ENCODE measurements at regions not wholly inside any gene's neighbourhood (a gene's known extent, or its start where the extent isn't known, plus 50 kb on each side); places are given as distances from the start of the nearest gene placed in this dataset.

DNA sequence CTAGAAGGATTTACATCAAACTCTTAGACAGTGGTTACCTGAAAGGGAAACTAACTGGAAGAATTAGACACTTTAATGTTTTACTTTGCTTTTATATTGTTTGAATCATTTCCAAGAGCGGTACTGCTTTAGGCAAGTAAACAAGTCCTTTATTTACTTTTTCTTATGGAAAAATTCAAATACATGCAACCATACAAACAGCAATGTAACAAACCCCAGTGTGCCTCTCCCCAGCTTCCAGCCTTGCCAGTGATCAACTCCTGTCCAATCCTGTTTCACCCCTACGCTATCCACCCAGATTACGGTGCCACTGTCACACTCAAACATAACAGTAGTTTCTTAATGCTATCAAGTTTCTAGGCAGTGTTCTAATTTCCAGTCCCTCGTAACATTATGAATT, 85.9 kb downstream of the C16orf95 start:
- no peak for FAIRE-seq
- no peak for DNase-seq (ENCODE audit: extremely low spot score, insufficient read length, low read depth)

DNA sequence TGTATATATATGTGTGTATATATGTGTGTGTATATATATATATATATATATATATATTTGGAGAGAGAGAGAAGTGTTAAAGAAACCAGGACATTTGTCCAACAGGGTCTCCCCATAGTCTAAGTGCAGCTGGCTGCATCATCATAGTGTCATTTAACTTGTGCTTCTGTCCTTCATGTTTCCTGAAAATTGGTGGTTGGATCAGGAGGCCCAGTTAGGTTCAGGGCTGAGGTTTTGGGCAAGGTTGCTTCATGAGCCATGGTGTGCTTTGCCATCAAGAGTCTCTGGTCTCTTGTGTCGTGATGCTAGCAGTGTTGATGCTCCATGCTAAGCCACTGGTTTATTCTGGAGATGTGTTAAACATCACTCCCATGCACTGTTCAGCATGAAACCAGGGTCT, 85.3 kb downstream of the C16orf95 start:
- FAIRE-seq (no peak), DNase-seq (ENCODE audit: extremely low spot score, insufficient read length, low read depth) (no peak)

DNA sequence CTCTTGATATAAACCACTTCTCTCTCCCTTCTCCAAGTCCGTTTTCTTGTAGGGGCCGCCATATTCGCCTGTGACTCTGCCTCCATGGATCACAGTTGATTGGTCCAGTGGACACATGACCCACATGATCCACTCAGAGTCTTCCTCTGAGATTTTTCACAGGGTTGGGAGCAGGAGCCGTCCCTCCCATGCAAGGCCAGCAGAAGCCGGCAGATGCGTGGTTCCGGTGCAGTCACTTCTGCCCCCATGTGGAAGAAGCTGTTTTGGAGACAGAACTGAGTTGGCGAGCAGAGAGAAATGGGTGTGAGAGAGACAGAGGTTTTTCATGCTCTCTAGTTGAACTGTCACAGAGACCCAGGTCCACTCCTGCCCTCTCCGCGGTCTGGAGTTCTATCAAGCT, 83.3 kb downstream of the C16orf95 start:
- FAIRE-seq (no peak), DNase-seq (ENCODE audit: extremely low spot score, insufficient read length, low read depth) (no peak)

DNA sequence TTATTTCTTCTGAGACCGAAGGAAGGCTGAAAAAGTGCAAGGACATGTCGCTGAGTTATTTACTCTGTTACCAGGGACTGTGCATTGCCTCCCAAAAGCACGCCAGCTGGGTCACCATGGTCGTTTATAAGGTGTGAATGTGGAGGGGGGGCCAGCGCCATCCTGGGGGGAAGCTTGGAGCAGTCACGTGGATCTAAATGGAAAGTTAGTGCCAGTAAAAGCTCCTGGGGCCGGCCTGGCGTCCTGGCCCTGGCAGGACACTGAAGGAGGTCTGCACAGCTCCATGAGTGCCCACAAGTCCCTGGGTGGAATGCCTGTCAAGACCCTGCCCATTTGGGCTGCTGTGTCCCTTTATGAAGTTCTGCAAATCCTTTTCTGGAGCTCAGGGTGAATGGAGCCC, 82.6 kb downstream of the C16orf95 start:
- FAIRE-seq (no peak), DNase-seq (ENCODE audit: extremely low spot score, insufficient read length, low read depth) (no peak)

DNA sequence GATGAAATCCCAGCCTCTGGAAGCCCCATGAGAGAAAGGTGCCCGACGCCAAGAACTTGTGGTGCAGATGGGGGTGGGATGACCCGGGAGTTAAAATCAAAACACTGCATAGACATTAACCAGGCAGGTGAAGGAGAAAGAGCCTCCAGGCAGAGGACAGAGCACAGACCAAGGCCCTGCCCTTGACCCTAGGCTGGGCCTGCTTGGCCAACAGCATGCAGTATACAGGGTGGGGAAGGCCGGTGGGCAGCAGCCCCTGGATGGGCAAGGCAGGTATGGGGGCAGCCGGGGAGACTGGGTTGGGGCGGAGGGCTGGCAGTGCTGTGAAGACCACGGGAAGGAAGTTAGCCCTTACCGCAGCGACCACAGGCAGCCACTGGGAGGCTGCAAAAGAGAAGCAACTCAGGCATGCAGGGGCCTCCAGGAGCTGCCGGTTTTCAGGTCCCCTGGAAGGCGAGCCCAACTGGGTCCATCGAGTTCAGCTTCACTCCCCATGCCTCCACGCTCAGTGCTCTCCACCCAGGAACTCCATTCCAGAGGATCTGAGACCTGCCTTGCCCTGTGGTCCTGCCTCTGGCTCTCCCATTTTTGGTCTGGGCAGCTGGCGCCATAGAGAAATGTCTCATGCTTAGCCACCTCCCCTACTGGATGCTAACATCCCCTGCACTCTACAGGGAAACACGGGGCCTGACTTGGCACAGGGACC, 81.2 kb downstream of the C16orf95 start:
- FAIRE-seq, result no peak
- DNase-seq (ENCODE audit: extremely low spot score, insufficient read length, low read depth), result peak; percentile 5

DNA sequence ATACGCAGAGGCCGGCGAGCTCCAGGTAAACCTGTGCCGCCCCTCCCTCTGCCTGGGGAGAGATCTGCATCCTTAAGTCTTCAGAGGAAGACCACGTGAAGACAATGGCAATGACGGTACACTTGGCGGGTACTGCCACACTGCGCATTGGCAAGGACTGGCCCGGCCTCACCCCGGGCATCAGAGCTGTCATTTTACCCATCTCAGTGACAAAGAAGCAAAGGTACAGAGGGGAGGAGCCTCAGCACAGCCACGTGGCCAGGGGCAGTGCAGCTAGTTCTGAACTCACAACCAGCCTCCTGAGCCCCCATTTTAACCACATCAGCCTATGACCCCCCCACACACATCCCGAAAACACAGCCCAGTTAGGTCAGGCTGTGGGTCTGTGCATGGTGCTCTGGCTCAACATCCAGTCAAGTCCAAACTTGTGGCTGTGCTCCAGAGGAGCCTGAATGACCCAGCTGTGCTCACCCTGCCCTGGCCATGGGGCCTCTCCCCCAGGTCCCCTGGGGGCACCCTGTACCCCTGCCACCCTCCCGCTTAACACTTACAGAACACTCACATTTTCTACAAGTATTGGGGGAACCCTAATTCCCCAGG, 80.6 kb downstream of the C16orf95 start:
- FAIRE-seq (no peak), DNase-seq (ENCODE audit: extremely low spot score, insufficient read length, low read depth) (no peak)

- no peak for FAIRE-seq
Measured at GRCh38 chr16:87238361-87238715, 78.9 kb downstream of the C16orf95 start.

DNA sequence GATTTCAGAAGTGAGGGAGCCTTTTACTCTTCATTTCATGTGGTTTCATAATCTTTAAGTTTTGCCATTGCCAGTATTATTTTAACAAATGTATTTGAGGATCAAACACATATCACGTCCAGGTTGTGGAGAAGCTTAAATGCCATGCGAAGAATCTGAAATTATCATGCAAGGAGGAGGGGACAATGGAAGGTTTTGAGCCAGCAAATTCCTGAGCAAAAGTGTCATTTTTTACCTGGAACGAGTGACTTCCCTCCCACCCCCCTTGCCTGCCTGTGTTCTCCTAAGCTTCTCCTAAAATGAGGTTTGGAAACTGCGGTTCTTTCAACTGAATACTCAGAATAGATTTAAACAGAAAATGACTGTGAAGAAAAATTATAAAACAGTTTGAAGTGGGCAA, 77.6 kb downstream of the C16orf95 start:
- FAIRE-seq (no peak), DNase-seq (ENCODE audit: extremely low spot score, insufficient read length, low read depth) (no peak)

More at GRCh38 chr16:87238361-87238715, 78.9 kb downstream of the C16orf95 start:
- no peak for DNase-seq (ENCODE audit: extremely low spot score, insufficient read length, low read depth)

DNA sequence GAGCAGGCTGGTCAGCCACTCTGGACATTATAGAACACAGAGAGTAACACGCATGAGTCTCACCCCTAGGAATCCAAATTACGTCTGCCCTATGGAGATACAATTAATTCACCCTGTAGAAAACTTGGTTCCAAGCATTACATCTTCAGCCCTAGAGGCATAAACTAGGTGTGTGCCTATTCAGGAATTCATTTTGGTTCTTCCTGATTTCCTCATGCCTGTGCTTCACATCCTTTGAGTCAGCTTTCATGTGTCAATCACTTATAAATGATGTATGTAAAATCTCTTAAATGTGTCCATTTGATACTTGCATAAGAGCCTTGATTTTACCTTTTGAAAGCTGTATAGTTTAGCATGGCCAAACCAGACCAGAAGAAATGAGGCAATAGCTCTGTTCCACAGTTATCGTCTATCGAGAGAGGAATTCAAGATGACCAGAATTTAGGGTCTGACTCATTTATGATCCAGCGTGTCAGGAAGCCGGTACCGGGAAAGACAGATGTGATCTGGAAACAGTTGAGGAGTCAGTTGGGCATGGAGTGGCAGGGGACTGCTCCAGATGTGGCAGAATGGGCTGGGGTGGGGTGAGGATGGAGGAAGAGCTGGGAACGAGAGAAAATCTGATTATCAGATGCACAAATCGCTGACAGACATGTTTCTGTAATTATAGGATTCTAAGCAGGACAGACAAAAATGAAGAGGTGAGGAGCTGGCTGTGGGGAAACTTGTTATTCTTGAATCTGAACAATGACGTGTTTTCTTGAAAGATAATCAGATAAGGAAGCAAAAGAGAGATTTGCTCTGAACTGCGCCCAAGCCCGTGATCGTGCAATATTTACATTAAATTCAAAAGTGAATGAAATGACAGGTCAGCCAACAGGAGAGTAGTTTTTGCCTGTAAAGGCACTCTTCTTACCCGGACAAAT, 76.7 kb downstream of the C16orf95 start:
- FAIRE-seq (no peak), DNase-seq (ENCODE audit: extremely low spot score, insufficient read length, low read depth) (no peak)

DNA sequence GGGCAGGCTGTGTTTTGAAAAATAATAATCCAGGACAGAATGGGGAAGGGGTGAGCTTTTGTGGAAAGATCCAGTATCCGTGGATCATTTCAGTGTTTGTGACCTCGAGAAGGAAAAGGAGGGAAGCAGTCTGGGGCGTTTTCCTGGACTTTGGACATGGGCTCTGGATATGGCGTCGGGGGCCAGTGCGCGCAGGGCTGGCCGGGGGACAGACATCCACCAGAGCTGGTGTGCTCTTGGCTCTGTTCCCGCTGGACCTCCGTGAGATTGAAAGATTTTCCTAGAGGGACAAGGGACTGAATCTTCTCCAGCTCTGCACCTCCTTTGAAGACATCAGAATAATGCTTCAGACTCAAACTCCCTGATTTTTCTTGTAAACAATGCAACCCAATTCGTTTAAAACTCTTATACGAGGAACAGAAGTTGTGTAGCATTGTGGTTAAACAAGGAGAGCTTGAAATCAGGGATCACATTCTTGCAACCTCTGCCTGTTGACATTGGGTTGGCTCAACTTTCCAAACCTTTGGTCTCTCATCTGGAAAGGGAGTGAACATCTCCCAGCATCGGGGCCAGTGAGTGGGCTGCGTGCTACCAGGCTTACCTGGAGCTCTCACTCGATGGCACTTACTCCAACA, 75.9 kb downstream of the C16orf95 start:
- no peak for FAIRE-seq
- DNase-seq (ENCODE audit: extremely low spot score, insufficient read length, low read depth), result no peak

DNA sequence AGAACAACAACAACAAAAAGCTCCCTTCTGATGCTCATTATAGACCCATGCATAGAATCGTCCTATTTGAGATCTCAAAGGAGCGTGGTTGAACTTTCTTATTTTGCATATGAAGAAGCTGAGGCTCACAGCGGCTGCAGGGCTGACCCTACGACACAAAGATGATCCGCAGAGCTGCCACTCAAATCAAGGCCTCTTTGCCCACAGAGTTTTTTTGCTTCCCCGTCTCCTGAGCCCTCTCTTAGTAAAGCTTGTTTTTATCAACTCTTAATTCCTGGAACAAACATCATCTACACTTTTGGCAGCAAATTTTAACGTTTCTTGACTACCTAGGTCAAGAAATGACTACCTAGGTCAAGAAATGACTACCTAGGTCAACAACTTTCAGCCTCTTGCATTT, 73.7 kb downstream of the C16orf95 start:
- no peak for FAIRE-seq

GRCh38 chr16:87244636-87245197, 72.5 kb downstream of the C16orf95 start:
- FAIRE-seq (no peak), DNase-seq (ENCODE audit: extremely low spot score, insufficient read length, low read depth) (no peak)

More for the DNA sequence above, 73.7 kb downstream of the C16orf95 start:
- DNase-seq (ENCODE audit: extremely low spot score, insufficient read length, low read depth), result no peak

DNA sequence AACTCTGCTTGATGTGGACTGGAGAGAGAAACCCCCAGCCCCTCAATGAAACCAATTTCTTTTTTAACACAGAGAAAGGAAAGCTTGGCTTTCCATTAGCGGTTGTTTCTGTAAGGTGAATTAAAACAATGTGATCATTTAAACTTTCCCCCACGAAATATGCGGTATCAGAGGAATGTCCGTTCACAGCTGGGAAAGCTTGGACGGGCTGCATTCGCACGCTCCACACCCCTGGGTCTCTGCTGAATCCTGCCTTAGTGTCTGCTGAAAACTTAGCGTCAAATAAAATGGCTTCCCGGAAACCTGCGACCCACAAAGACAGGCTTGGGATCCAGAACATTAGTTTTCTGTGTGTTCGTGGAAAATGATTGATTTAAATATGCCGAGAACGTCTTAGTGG, 71.7 kb downstream of the C16orf95 start:
- DNase-seq (ENCODE audit: extremely low spot score, insufficient read length, low read depth) (no peak), FAIRE-seq (no peak)

- FAIRE-seq, result no peak
- no peak for DNase-seq (ENCODE audit: extremely low spot score, insufficient read length, low read depth)
Measured at GRCh38 chr16:87246269-87247065, 70.7 kb downstream of the C16orf95 start.

GRCh38 chr16:87248714-87249113, 68.5 kb downstream of the C16orf95 start:
- no peak for DNase-seq (ENCODE audit: extremely low spot score, insufficient read length, low read depth)
- FAIRE-seq, result no peak

- no peak for DNase-seq (ENCODE audit: extremely low spot score, insufficient read length, low read depth)
- no peak for FAIRE-seq
Measured at GRCh38 chr16:87249425-87249824, 67.8 kb downstream of the C16orf95 start.

- no peak for FAIRE-seq
- DNase-seq (ENCODE audit: extremely low spot score, insufficient read length, low read depth), result no peak
Measured at GRCh38 chr16:87250431-87250960, 66.7 kb downstream of the C16orf95 start.

GRCh38 chr16:87252269-87252970, 64.8 kb downstream of the C16orf95 start:
- FAIRE-seq (no peak), DNase-seq (ENCODE audit: extremely low spot score, insufficient read length, low read depth) (no peak)

All from GM18507 (cell line).